GM21381 (cell line): ENCODE measurements at regions not wholly inside any gene's neighbourhood (a gene's known extent, or its start where the extent isn't known, plus 50 kb on each side); places are given as distances from the start of the nearest gene placed in this dataset.
"Not testable (repeated sequence)": the region's sequence is repeated elsewhere in the genome, so short reads cannot be mapped to it uniquely, and the experiment has no call there.

Source experiments
- ATAC-seq: cut with Tn5 transposase; IDR thresholded peaks from one replicate; pipeline ENCODE4 v1.9.1; 2021; ENCODE audit warnings: mild to moderate bottlenecking, moderate library complexity; ENCODE audit not compliant: unreplicated experiment

- no peak for ATAC-seq
Measured at GRCh38 chr21:41571938-41572510, 64.1 kb upstream of the TMPRSS2 start.

- peak; percentile 88 for ATAC-seq
Measured at GRCh38 chr21:41570791-41571355, 62.9 kb upstream of the TMPRSS2 start.

DNA sequence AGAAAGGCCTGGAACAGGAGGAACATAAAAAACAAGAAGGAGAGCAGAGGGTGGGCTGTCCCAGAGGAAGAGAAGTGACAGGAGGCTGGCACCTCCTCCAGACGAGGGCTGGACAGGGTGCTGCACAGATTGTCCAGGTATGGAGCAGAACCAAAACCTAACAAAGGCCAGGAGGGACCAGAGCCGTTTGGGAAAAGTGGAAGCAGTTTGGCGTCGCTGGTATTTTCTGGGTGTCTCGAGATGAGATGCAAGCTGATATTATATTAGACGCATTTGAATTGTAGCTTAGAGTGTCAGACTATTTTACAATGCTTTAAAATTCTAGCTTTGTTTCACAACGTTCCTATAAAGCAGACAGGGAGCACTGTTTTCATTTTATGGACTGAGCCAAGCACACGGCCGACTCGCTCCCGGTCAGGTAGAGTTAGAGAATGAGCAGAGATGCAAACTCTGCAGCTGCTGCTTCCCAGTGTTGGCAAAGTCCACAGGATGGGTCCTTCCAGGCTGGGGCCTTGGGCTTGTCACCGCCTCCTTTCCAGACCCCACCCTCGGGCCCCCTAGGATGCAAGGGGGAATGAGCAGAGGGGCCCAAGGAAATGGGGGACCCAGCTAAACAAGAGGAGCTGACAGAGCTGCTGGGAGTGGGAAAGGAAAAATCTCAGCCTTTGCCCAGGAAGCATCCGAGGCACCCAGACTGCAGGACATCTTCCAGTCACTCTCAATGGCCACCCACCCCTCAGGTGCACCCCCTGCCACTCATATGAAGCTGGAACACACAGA is 60.8 kb upstream of the TMPRSS2 start:
- no peak for ATAC-seq

GRCh38 chr21:41567901-41568510 is 60.0 kb upstream of the TMPRSS2 start:
- no peak for ATAC-seq

DNA sequence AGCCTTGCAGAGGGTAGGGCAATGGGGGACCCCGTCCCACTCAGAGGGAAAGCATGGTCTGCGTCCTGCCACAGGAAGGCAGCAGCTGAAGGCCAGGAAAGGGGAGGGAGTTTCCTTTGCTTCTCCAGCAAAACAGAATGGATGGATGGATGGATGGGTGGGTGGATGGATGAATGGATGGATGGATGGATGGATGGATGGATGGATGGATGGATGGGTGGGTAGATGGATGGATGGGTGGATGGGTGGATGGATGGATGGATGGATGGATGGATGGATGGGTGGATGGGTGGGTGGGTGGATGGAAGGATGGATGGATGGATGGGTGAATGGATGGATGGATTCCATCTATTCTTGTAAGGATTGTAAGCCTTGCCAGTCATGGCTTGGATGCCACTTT is 59.3 kb upstream of the TMPRSS2 start:
- ATAC-seq = not testable (repeated sequence)

DNA sequence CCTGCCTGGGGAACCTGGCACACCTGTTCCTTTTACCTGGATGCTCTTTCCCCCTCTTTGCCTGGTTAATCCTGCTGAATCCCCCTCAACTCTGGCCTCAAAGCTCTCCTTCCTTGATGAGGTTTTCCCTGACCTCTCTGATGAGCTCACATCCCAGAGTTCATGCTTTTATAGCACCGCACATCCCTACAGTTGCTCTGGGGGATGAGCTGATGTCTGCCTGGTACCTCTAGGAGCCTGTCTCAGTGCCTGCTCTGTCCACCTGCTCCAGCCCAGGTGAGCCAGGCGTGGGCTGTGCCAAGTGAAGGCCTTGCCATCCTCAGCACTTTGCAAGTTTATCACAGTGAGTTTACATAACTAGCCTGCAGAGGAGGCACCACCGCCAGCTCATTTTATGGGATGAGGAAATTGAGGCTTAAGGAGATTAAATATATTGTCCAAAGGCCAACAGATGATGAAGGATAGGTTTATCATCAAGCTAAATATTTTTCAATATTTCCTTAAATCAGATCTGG is 58.6 kb upstream of the TMPRSS2 start:
- ATAC-seq = no peak

GRCh38 chr21:41565550-41565949 is 57.6 kb upstream of the TMPRSS2 start:
- no peak for ATAC-seq

- no peak for ATAC-seq
Measured at GRCh38 chr21:41564871-41565274, 56.9 kb upstream of the TMPRSS2 start.

GRCh38 chr21:41562101-41563000 is 54.4 kb upstream of the TMPRSS2 start:
- ATAC-seq = no peak

DNA sequence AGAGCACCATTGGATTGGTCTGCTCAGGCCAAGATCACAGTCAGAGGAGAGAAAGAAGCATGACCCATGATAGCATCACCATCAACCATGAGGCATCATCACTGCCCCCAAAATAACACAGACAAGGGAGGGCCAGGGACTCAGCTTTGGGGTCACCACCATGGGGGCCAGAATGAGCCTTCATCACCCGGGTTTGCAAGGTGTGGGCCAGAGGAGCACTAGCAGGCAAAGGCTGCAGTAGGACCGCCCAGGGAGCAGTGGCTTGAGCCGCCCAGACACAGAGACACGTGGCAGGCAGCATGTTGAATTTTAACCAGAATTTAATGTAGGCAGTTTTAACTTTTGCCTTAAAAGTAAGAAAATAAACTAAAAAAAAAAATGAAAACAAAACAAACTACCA is 53.7 kb upstream of the TMPRSS2 start:
- ATAC-seq = no peak

- no peak for ATAC-seq
Measured at GRCh38 chr21:41560661-41561158, 52.8 kb upstream of the TMPRSS2 start.

DNA sequence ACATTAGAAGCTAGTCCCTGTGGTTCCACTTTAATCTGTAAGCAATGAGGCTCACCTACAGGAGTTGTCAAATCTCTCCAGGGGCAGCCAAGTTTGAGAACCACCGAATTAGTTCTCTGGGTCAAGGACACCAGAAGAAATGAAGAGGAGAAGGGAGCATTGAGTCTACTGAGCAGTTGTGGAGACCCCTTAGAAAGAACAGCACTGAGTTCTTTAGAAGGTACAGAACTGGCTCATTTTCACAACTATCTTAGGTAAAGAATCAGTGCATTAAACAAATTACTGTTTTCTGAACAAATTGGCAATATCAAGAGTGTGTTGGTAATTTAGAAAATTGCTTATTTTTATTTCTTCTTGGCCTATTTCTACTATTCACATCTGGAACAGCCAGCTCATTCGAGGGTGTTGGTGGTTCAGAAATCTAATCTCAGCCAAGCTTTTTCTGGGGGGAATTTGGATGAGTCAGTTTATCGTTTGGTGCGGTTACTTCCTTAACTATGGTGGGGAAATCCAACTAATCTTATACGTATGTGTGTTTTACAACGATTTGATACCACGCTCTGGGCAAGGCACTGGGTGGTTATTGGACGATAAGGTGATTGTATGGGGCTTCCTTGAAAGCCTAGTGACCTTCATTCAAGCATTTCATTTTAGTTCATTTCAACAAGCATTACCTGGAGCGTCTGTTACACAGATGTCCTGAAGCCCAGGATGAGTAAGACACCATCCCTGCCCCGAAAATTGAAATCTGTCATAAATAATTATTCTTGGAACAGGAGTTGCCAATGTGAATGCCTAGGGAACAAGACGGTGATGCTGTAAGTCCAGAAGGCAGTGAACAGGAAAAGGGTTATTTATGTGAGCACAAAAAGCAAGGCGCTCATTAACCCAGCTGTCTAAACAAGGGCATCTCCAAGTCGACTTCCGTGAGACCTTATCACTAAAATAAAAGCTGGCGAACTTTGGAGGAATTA is 52.0 kb upstream of the TMPRSS2 start:
- no peak for ATAC-seq

DNA sequence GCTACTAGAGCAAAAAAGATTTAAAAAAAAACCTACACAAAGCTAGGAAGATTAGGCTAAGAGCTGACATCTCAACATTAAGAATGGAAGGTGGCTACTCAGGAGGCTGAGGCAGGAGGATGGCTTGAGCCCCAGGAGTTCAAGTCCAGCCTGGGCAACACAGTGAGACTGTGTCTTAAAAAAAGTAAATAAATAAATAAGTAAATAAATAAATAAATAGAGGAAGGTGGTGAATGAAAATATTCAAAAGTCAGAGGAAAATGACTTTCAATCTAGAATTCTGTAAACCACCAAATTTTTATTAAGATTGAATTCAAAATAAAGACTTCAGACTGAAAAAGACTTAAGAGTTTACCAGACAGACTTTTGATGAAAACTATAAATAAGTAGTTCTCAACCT is 50.9 kb upstream of the TMPRSS2 start:
- ATAC-seq = no peak

- ATAC-seq = no peak
Measured at GRCh38 chr21:41557884-41558283, 49.9 kb upstream of the TMPRSS2 start.
